Stimulated activated memory B cell treated with anti-CD40 and anti-IgM and Interleukin-4, amounts not matched to agents 10 μg/mL and 1 μg/mL and 100 μg/mL, for 72 hours (primary cell): ENCODE measurements at regions not wholly inside any gene's neighbourhood (a gene's known extent, or its start where the extent isn't known, plus 50 kb on each side); places are given as distances from the start of the nearest gene placed in this dataset.
A peak's percentile ranks its signal among the peaks of the same experiment; 100 is the strongest.

Source experiments
- ATAC-seq: fragments of 150-1000 bp; cut with Tn5 transposase; 2 replicates; pipeline ENCODE4 v1.10.0; 2021
- H3K27ac Mint-ChIP-seq: one replicate; pipeline ENCODE4 v1.8.0; 2022; ENCODE audit warnings: mild to moderate bottlenecking, mixed read lengths
- H3K27me3 Mint-ChIP-seq: one replicate; pipeline ENCODE4 v1.8.0; 2022; ENCODE audit warnings: mixed read lengths
- H3K36me3 Mint-ChIP-seq: one replicate; pipeline ENCODE4 v1.8.0; 2022; ENCODE audit warnings: mixed read lengths
- H3K4me1 Mint-ChIP-seq: one replicate; pipeline ENCODE4 v1.8.0; 2022; ENCODE audit warnings: mixed read lengths
- H3K4me3 Mint-ChIP-seq: one replicate; pipeline ENCODE4 v1.8.0; 2022; ENCODE audit warnings: mild to moderate bottlenecking, moderate library complexity, mixed read lengths
- H3K9me3 Mint-ChIP-seq: one replicate; pipeline ENCODE4 v1.8.0; 2022; ENCODE audit warnings: mixed read lengths

DNA sequence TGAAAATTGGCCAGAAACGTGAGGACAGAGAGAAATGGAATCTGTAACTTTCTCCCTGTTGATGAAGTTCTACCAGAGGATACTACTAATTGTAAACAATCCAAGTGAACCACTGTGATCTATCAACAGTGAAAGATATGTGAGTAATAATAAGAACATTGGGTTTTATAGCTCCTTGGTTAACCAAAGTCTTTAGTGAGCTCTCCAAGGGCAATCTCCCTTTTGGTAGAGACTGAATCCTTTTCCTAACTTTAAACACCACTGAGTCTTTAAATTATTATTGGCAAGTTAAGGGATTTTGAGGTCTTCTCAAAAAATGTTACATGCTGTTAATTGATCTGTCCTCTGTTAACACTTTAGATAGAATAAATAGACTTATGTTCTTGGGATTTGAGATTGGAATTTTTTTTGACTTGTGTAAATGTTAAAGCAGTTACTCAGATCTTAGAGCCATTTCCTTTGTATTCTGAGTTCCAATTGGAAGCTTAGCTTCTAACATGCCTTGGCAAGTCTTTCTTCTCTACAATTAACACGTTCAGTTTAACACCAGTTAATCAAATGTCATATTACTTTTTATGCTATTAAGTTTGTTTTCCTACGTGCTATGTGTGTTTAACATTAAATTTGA lies 338.2 kb upstream of the DDHD1 start:
- ATAC-seq: no peak
- Mint-ChIP-seq H3K36me3 (no peaks in the 10 kb centered on the region), H3K9me3 (peaks cover under 1% of the 10 kb centered on the region), H3K27me3 (no peaks in the 10 kb centered on the region), H3K4me1 (no peaks in the 10 kb centered on the region), H3K4me3 (no peak overlapping the region), H3K27ac (no peak overlapping the region)

DNA sequence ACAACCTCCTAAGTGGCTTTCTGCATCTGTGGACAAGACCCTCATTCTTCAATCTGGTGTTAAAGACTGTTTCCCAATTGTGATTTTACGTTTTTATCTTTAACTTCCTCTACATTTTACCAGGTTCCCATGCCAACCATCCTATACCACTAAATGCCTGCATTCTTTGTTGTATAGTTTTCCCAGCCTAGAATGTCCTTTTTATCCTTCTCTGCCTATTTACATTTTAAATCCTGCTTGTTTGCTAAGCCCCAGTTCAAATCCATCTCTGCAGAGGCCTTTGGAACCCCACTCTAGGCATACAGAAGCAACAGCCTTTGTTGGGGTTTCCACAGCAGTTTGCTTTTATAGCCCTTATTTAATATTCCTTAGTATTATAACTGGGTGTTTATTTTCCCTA lies 325.1 kb upstream of the DDHD1 start:
- Mint-ChIP-seq H3K9me3 (peaks cover 4% of the 10 kb centered on the region), H3K36me3 (no peaks in the 10 kb centered on the region), H3K4me1 (no peaks in the 10 kb centered on the region), H3K27ac (no peak overlapping the region), H3K27me3 (no peaks in the 10 kb centered on the region), H3K4me3 (no peak overlapping the region)
- ATAC-seq: no peak

DNA sequence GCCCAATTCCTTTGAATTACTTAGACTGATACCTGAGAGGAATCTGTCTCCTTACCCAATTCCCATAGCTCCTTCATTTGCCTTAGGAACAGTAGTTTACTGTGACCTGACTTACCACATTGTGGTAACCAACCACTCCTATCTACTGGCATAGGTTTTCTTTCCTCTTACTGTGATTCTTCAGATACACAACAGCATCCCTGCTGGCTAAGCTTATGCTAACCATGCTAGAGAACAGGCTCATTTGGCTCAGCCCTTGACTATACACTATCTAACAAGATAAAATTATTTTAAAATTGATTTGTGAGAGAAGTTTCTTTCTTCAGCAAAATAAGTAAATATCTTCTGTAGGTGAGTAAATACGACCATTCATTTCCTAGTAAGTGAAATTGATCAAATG lies 320.4 kb upstream of the DDHD1 start:
- Mint-ChIP-seq H3K9me3 (no peaks in the 10 kb centered on the region), H3K27me3 (no peaks in the 10 kb centered on the region), H3K4me1 (no peaks in the 10 kb centered on the region), H3K4me3 (no peak overlapping the region), H3K36me3 (no peaks in the 10 kb centered on the region), H3K27ac (no peak overlapping the region)
- ATAC-seq: no peak

DNA sequence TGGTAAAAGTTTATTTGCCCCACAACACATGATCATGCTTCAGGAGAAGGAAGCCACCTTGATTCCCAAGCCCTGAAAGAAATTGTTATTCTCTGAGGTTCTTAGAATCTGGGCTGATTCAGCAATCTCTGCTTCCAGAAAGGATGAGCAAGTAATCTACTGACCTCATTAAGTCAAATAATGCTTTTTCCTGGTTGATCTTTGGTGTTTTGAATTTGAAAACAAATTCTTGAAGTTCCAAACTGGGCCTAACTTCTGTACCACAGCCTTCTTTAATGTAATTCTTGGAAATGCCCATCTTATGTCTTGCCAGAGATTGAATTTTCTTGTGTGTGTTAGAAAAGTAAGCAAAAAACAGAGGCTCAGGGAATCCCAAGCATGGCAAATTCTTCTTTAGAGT lies 319.2 kb upstream of the DDHD1 start:
- H3K27me3 Mint-ChIP-seq: no peaks in the 10 kb centered on the region
- no peak overlapping the region for H3K27ac Mint-ChIP-seq
- H3K4me1 Mint-ChIP-seq: no peaks in the 10 kb centered on the region
- no peaks in the 10 kb centered on the region for H3K36me3 Mint-ChIP-seq
- H3K9me3 Mint-ChIP-seq: no peaks in the 10 kb centered on the region
- no peak for ATAC-seq
- H3K4me3 Mint-ChIP-seq: no peak overlapping the region

DNA sequence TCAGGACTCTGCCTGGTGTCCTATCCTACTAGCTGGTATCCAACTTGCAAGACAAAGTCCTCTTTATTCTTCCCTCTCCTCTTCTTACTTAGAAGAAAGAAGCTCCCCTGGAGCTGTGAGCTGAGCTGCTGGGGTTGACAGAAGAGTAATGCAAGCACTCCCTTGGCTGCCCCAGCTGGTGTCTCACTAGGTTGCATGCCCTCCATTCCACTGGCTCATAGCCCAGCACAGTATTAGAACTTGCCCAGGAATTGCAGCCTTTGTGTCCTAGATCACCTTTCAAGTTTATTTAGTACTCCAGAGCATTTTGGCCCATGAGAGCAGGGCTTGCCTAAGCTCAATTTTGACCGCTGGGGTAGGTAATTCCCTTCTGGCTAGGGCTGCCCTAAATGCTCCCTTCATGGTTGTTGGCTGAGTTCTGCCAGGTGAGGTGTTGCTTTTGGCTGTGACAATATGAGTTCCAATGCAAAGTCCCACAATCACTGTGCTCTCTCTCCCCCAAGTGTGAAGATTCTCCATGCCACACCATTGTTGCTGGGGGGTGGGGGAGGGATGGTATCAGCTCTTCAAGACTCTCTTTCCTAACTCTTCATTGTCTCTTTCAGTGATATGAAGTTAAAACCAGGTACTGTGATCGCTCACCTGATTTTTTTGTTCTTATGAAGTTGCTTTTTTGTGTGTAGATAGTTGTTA lies 317.4 kb upstream of the DDHD1 start:
- Mint-ChIP-seq H3K4me1 (no peaks in the 10 kb centered on the region), H3K27me3 (no peaks in the 10 kb centered on the region), H3K36me3 (no peaks in the 10 kb centered on the region), H3K27ac (no peak overlapping the region), H3K4me3 (no peak overlapping the region), H3K9me3 (no peaks in the 10 kb centered on the region)
- ATAC-seq: no peak

DNA sequence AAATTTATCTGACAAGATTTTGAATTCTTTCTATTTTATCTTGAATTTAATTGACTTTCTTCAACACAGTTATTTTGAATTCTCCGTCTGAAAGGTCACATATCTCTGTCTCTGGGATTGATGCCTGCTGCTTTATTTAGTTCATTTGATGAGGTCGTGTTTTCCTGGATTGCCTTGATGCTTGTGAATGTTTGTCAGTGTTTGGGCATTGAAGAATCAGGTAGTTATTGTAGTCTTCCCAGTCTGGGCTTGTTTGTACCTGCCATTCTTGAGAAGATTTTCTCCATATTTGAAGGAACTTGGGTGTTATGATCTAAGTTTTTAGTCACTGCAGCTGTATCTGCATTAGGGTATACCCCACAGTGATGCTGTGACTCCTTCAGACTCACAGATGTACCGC lies 315.8 kb upstream of the DDHD1 start:
- Mint-ChIP-seq H3K4me3 (no peak overlapping the region), H3K27ac (no peak overlapping the region), H3K27me3 (no peaks in the 10 kb centered on the region), H3K36me3 (no peaks in the 10 kb centered on the region), H3K9me3 (peaks cover 3% of the 10 kb centered on the region), H3K4me1 (no peaks in the 10 kb centered on the region)
- no peak for ATAC-seq

DNA sequence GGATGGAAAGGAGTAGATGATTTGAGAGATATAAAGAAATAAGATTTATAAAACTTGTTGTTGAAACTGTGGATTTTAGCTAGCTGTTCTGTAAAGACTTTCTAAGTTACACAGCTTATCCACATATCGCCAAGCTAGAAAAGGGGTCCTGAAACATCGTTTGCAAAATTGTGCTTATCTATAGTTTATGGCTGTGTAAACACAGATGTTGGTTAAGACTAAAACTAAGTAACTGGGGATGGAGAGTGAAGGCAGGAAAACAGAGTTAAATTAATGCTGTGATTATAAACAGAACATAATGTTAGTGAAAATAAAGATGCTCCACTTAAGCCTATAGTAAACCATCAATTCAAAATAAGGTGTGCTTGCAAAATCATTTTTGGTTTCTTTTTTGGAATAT lies 311.3 kb upstream of the DDHD1 start:
- Mint-ChIP-seq H3K36me3 (no peaks in the 10 kb centered on the region), H3K4me3 (no peak overlapping the region), H3K27ac (no peak overlapping the region), H3K27me3 (peaks cover 10% of the 10 kb centered on the region), H3K9me3 (peaks cover 3% of the 10 kb centered on the region), H3K4me1 (peaks cover 7% of the 10 kb centered on the region)
- no peak for ATAC-seq

DNA sequence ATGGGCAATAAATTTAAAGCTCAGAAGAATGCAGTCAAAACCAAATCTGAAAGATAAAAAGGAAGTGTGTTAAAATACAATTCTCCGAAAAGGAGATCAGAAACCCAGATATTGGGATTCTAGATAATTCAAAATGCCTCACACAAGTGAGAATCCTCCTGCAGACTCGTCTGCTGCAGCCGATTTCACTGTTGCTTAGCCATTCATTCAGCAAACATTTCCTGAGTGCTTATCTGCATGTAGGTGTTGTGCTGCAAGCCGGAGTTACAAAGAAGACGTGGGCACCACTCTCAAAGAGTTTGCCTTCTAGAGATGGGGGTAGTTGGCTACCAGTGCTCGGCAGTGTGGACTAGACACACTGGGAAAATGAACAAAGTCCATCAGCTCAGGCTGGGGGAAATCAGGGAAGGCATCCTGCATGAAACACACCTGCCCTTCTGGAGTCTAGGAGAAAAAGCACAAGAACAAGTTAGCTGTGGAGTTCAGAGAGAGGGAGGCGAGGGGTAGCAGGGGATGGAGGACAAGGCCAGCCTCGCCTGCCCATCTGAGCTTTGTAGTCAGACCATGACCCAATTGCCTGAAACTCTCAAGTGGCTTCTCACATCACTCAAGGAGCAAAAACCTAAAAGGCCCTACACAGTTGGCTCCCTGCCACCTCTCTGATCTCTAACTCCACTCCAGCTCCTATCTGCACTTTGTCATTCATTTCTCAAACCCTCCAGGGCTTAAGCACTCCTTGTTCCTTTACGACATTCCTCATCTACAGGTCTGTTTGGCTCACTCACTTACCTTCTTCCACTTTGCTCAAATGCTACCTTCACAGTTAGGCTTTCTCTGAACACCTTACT lies 310.0 kb upstream of the DDHD1 start:
- Mint-ChIP-seq H3K9me3 (peaks cover 3% of the 10 kb centered on the region), H3K27me3 (peaks cover 15% of the 10 kb centered on the region), H3K4me1 (peaks cover 7% of the 10 kb centered on the region), H3K27ac (no peak overlapping the region), H3K4me3 (no peak overlapping the region), H3K36me3 (no peaks in the 10 kb centered on the region)
- ATAC-seq: no peak

DNA sequence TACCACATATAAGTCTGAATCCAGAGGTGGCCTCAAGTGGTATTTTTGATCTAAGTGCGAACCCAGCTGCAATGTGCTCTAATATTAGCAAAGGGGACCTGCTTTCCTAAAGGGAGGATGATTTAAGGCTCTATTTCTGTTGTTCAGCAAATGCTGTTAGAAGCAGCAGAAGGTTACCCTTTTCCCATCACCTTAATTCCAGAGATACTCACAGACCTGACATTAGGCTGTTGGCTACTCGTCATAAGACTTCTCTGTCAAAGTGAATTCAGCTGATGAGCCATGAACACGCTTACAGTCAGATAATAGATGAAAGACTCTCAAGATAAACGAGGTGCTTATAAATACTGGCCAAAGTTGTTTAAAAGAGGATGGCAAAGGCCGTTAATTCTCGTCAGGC lies 308.7 kb upstream of the DDHD1 start:
- Mint-ChIP-seq H3K9me3 (peaks cover 3% of the 10 kb centered on the region), H3K27ac (no peak overlapping the region)
- ATAC-seq: no peak

DNA sequence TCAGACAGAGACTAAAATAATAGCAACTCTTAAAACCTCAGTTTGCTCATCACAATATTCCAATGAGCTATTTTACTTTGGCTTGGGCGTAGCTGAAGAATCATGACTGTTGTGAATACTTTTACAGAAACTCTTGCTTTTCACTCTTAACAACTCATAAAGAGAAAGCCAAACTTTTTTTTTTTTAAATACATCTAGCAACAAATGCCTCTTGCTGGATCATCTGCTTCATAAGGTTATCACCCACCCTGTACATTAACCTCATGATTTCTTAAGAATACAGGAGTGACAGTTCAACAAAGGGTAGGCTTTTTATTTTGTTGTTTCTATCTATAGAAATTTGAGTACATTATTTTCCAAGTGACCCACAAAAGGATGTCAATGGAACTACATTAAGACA lies 307.4 kb upstream of the DDHD1 start:
- H3K4me3 Mint-ChIP-seq: no peak overlapping the region
- peaks cover 3% of the 10 kb centered on the region for H3K9me3 Mint-ChIP-seq
- no peaks in the 10 kb centered on the region for H3K36me3 Mint-ChIP-seq
- H3K27me3 Mint-ChIP-seq: peaks cover 15% of the 10 kb centered on the region
- peaks cover 7% of the 10 kb centered on the region for H3K4me1 Mint-ChIP-seq
- no peak overlapping the region for H3K27ac Mint-ChIP-seq
- no peak for ATAC-seq

More for the DNA sequence above, 308.7 kb upstream of the DDHD1 start:
- peaks cover 7% of the 10 kb centered on the region for H3K4me1 Mint-ChIP-seq
- H3K27me3 Mint-ChIP-seq: peaks cover 15% of the 10 kb centered on the region
- H3K36me3 Mint-ChIP-seq: no peaks in the 10 kb centered on the region
- no peak overlapping the region for H3K4me3 Mint-ChIP-seq

DNA sequence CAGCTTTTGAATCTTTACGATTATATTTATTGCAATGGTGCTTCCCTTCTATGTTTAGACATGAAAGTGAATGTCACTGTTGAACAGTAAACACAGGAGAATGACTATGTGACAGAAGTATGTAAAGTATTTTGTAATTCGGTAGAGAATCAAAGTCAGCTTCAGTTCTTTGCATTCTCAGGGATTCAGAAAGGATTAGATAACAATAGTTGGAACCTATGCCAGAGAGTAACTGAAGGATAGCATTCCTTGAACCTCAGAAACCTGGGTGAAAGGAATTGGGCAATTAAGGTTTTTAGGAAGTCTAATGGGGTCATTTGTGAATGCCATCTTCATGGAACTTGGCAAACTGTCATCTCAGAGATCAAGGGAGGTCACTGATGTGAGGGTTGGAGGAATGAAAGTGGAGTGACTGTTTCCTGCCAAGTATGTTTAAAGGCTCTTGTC lies 305.3 kb upstream of the DDHD1 start:
- no peak for ATAC-seq
- no peaks in the 10 kb centered on the region for H3K36me3 Mint-ChIP-seq
- peaks cover 7% of the 10 kb centered on the region for H3K4me1 Mint-ChIP-seq

DNA sequence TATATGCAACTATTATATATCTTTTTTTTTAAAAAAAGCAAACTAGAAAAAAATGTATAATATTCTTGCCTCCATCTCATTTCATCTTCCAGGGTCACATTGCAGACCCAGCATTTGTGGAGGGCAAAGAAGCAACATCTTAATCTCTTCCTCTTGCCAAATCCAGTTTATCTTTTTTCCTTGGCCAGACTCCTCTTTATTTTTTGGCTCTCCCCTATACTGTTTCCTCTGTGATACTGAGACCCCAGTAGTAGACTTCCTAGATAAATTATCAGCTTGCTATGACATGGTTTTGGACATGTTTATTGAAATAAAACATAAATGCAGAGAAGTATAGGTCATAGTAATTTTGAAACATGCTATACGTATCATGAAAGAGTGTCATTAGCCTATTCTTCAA lies 303.8 kb upstream of the DDHD1 start:
- Mint-ChIP-seq H3K27me3 (peaks cover 15% of the 10 kb centered on the region), H3K27ac (no peak overlapping the region), H3K9me3 (no peaks in the 10 kb centered on the region), H3K4me1 (peaks cover 7% of the 10 kb centered on the region), H3K4me3 (no peak overlapping the region), H3K36me3 (no peaks in the 10 kb centered on the region)
- ATAC-seq: no peak

More for the DNA sequence above, 305.3 kb upstream of the DDHD1 start:
- Mint-ChIP-seq H3K9me3 (no peaks in the 10 kb centered on the region), H3K27me3 (peaks cover 15% of the 10 kb centered on the region), H3K27ac (no peak overlapping the region), H3K4me3 (no peak overlapping the region)

DNA sequence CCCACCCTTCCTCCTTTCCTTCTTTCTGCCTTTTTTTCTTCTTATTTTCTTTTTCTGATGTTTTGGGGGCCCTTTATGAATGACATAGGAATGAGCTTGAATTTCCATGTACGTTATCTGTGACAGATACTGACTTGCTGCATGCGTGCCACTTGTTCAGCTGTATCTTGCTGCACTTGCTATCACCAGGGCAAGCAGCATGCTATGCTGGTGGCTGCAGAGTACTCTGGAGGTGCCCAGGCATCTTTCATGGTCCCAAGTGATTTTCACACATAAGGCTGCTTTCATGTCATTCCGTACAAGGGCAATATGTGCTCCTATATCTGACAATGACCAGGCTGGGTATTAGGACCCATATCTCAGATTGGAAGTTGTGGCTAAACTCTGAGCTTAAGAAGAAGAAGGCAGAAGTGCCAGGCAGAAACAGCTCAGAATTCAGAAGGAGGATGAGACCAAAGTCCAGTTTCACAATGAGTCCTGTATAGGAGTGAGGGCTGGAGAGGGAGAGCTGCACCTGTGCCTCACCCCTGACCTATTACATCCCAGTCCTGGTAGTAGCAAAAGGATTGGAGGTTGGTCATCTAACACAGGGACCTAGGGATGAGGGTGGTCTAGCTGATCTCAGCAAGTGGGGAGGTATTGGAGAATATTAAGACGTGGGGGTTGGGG lies 299.0 kb upstream of the DDHD1 start:
- Mint-ChIP-seq H3K4me1 (no peaks in the 10 kb centered on the region), H3K36me3 (no peaks in the 10 kb centered on the region), H3K27ac (no peak overlapping the region), H3K9me3 (no peaks in the 10 kb centered on the region), H3K27me3 (peaks cover 7% of the 10 kb centered on the region), H3K4me3 (no peak overlapping the region)
- ATAC-seq: peak; percentile 36

DNA sequence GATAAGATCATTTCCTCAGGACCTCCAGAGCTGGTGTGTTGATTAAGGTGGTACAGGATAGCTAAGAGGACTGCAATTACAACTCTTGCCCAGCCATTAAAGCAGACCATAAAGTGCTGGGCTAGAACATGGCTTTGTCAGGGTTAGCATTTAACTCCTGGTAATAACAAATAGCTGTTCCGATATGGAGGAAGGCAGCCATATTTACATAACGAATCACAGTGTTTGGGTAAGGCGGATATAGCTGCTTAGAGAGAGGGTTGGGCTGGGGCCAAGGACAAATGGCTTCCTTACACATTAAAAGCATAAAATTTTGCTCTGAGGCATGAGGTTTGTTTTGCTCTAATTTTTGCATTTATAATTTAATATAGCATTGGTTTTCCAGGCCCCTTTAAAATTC lies 297.7 kb upstream of the DDHD1 start:
- no peak overlapping the region for H3K27ac Mint-ChIP-seq
- H3K4me1 Mint-ChIP-seq: no peaks in the 10 kb centered on the region
- no peaks in the 10 kb centered on the region for H3K9me3 Mint-ChIP-seq
- no peak overlapping the region for H3K4me3 Mint-ChIP-seq
- peaks cover 7% of the 10 kb centered on the region for H3K27me3 Mint-ChIP-seq
- H3K36me3 Mint-ChIP-seq: no peaks in the 10 kb centered on the region
- no peak for ATAC-seq

DNA sequence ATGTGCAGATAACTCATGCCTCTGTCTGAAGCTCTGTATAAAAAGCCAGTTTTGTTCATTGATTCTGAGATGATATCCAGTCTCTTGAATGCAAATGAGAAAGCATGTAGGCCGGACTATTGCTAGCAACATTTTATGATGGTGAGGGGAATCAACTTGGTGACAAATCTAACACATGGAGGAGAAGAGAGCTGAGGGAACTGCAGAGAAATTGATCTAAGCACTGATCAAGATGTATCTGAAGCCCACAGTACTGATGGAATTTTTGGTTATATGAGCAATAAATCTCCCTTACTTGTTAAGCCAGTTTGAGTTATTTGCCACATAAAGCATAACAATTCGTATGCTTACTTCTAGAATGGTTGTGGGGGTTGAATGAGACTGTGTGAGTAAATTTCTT lies 295.6 kb upstream of the DDHD1 start:
- Mint-ChIP-seq H3K4me1 (no peaks in the 10 kb centered on the region), H3K27ac (no peak overlapping the region), H3K36me3 (no peaks in the 10 kb centered on the region), H3K4me3 (no peak overlapping the region), H3K27me3 (peaks cover 7% of the 10 kb centered on the region), H3K9me3 (no peaks in the 10 kb centered on the region)
- ATAC-seq: no peak
